ENCODE measurements at regions not wholly inside any gene's neighbourhood (a gene's known extent, or its start where the extent isn't known, plus 50 kb on each side); places are given as distances from the start of the nearest gene placed in this dataset.
A peak's percentile ranks its signal among the peaks of the same experiment; 100 is the strongest.

DNA sequence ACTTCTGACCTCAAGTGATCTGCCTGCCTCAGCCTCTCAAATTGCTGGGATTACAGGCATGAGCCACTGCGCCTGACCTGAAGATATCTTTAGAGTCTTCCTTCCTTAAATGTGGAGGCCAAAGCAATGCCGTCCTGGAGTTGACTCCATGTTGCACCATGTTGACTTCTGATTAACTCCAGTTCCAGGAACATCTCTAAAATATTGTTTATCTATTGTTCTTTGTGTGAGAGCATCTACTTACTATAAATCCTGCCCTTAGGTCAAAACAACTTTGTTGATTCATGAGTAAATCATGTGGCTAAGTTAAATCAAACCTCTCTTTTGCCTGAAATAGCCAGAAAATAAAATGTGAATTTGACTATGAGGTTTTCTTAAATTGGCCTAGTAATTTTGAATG lies 56.6 kb upstream of the CAPRIN1 start (continued):
- TF ChIP-seq, protein P1, sequence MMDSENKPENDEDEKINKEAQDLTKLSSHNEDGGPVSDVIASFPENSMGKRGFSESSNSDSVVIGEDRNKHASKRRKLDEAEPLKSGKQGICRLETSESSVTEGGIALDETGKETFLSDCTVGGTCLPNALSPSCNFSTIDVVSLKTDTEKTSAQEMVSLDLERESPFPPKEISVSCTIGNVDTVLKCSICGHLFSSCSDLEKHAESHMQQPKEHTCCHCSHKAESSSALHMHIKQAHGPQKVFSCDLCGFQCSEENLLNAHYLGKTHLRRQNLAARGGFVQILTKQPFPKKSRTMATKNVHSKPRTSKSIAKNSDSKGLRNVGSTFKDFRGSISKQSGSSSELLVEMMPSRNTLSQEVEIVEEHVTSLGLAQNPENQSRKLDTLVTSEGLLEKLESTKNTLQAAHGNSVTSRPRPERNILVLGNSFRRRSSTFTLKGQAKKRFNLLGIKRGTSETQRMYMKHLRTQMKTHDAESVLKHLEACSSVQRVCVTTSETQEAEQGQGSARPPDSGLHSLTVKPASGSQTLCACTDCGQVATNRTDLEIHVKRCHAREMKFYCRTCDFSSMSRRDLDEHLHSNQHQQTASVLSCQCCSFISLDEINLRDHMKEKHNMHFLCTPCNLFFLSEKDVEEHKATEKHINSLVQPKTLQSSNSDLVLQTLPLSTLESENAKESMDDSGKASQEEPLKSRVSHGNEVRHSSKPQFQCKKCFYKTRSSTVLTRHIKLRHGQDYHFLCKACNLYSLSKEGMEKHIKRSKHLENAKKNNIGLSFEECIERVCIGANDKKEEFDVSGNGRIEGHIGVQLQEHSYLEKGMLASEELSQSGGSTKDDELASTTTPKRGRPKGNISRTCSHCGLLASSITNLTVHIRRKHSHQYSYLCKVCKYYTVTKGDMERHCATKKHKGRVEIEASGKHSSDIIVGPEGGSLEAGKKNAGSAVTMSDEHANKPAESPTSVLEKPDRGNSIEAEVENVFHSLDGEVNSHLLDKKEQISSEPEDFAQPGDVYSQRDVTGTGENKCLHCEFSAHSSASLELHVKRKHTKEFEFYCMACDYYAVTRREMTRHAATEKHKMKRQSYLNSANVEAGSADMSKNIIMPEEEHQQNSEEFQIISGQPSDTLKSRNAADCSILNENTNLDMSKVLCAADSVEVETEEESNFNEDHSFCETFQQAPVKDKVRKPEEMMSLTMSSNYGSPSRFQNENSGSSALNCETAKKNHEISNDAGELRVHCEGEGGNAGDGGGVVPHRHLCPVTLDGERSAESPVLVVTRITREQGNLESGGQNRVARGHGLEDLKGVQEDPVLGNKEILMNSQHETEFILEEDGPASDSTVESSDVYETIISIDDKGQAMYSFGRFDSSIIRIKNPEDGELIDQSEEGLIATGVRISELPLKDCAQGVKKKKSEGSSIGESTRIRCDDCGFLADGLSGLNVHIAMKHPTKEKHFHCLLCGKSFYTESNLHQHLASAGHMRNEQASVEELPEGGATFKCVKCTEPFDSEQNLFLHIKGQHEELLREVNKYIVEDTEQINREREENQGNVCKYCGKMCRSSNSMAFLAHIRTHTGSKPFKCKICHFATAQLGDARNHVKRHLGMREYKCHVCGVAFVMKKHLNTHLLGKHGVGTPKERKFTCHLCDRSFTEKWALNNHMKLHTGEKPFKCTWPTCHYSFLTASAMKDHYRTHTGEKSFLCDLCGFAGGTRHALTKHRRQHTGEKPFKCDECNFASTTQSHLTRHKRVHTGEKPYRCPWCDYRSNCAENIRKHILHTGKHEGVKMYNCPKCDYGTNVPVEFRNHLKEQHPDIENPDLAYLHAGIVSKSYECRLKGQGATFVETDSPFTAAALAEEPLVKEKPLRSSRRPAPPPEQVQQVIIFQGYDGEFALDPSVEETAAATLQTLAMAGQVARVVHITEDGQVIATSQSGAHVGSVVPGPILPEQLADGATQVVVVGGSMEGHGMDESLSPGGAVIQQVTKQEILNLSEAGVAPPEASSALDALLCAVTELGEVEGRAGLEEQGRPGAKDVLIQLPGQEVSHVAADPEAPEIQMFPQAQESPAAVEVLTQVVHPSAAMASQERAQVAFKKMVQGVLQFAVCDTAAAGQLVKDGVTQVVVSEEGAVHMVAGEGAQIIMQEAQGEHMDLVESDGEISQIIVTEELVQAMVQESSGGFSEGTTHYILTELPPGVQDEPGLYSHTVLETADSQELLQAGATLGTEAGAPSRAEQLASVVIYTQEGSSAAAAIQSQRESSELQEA (IDR thresholded peaks at IDR 0.05; ENCODE audit: low read depth), result no peak
- TF ChIP-seq, protein P2, sequence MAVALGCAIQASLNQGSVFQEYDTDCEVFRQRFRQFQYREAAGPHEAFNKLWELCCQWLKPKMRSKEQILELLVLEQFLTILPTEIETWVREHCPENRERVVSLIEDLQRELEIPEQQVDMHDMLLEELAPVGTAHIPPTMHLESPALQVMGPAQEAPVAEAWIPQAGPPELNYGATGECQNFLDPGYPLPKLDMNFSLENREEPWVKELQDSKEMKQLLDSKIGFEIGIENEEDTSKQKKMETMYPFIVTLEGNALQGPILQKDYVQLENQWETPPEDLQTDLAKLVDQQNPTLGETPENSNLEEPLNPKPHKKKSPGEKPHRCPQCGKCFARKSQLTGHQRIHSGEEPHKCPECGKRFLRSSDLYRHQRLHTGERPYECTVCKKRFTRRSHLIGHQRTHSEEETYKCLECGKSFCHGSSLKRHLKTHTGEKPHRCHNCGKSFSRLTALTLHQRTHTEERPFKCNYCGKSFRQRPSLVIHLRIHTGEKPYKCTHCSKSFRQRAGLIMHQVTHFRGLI (CRISPR knock-in tag; IDR thresholded peaks at IDR 0.05), result no peak
- TF ChIP-seq NFE2L1 (tag; IDR thresholded peaks at IDR 0.05; ENCODE audit: borderline replicate concordance, low read depth) (no peak), SLC30A9 (CRISPR knock-in tag; IDR thresholded peaks at IDR 0.05) (no peak), MEIS2 (IDR thresholded peaks at IDR 0.05; ENCODE audit: partially characterized antibody) (peak; percentile 27), ZNF79 (CRISPR knock-in tag; IDR thresholded peaks at IDR 0.05; ENCODE audit: low read depth) (no peak), ARNT (IDR thresholded peaks at IDR 0.05) (no peak), RBM15 (IDR thresholded peaks at IDR 0.05; ENCODE audit: insufficient read depth, low read length) (no peak), NFXL1 (CRISPR knock-in tag; IDR thresholded peaks at IDR 0.05) (no peak), TAF7 (tag; IDR thresholded peaks at IDR 0.05) (no peak), ZNF778 (CRISPR knock-in tag; IDR thresholded peaks at IDR 0.05) (no peak), ZNF274 (IDR thresholded peaks at IDR 0.05; ENCODE audit: borderline replicate concordance, low read depth, low read length) (no peak), ZNF76 (CRISPR knock-in tag; IDR thresholded peaks at IDR 0.05; ENCODE audit: borderline replicate concordance) (no peak), CCNT2 (IDR thresholded peaks at IDR 0.05; ENCODE audit: borderline replicate concordance, extremely low read depth, insufficient read length, low read depth, low read length) (no peak), NRF1 (conservative IDR thresholded peaks at IDR 0.05 in 1 of 2, IDR thresholded peaks at IDR 0.05 in 1 of 2) (no peak), CBX1 (IDR thresholded peaks at IDR 0.05; ENCODE audit: low read depth) (no peak), NCOA1 (IDR thresholded peaks at IDR 0.05; ENCODE audit: low read depth) (no peak), HMG20A (CRISPR knock-in tag; conservative IDR thresholded peaks at IDR 0.05) (no peak), NCOA4 (IDR thresholded peaks at IDR 0.05; ENCODE audit: partially characterized antibody) (no peak), ZNF408 (CRISPR knock-in tag; IDR thresholded peaks at IDR 0.05; ENCODE audit: low read depth) (no peak)
- TF ChIP-seq, protein P3, sequence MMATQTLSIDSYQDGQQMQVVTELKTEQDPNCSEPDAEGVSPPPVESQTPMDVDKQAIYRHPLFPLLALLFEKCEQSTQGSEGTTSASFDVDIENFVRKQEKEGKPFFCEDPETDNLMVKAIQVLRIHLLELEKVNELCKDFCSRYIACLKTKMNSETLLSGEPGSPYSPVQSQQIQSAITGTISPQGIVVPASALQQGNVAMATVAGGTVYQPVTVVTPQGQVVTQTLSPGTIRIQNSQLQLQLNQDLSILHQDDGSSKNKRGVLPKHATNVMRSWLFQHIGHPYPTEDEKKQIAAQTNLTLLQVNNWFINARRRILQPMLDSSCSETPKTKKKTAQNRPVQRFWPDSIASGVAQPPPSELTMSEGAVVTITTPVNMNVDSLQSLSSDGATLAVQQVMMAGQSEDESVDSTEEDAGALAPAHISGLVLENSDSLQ (IDR thresholded peaks at IDR 0.05), result no peak

Data from K562 (cell line).